Esophagus squamous epithelium (tissue), 4 donors: ENCODE measurements at regions not wholly inside any gene's neighbourhood (a gene's known extent, or its start where the extent isn't known, plus 50 kb on each side); places are given as distances from the start of the nearest gene placed in this dataset.

Source experiments
- POLR2A ChIP-seq, 4 donors: fragments of 450-650 bp; IDR thresholded peaks; one replicate each; pipeline ENCODE4 v1.6.1; 2017; ENCODE audit warnings: antibody characterized with exemption in 4 of 4, mild to moderate bottlenecking in 4 of 4, moderate library complexity in 3 of 4
- TF ChIP-seq, protein P1 (sequence below), 6 experiments: fragments of 450-650 bp in 4 of 6; fragments of 200-600 bp in 2 of 6; sonication (generic) in 2 of 6; IDR thresholded peaks; one replicate each; pipeline ENCODE4 v1.5.1; 2016 to 2019; ENCODE audit warnings: antibody characterized with exemption in 6 of 6, mild to moderate bottlenecking in 4 of 6, moderate library complexity in 4 of 6

DNA sequence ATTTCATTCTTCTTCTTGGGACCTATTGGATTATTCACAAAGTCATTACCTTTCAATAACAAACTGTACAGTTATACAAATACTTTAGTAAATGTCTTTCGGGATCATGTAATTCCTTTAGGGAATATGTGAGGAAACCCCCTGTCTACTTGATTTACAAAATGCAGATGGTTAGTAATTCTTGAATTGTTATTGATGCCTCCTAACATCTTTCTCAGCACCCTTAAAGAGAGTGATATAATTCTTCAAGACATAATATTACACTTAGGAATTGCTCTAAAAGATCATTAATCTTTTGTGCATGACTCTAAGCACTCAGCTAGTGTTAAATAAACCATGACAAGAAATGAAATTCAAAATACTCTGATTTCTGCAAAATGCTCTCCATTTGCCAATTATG lies 988.1 kb upstream of the HS3ST1 start:
- TF ChIP-seq, protein P1, sequence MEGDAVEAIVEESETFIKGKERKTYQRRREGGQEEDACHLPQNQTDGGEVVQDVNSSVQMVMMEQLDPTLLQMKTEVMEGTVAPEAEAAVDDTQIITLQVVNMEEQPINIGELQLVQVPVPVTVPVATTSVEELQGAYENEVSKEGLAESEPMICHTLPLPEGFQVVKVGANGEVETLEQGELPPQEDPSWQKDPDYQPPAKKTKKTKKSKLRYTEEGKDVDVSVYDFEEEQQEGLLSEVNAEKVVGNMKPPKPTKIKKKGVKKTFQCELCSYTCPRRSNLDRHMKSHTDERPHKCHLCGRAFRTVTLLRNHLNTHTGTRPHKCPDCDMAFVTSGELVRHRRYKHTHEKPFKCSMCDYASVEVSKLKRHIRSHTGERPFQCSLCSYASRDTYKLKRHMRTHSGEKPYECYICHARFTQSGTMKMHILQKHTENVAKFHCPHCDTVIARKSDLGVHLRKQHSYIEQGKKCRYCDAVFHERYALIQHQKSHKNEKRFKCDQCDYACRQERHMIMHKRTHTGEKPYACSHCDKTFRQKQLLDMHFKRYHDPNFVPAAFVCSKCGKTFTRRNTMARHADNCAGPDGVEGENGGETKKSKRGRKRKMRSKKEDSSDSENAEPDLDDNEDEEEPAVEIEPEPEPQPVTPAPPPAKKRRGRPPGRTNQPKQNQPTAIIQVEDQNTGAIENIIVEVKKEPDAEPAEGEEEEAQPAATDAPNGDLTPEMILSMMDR (IDR thresholded peaks at IDR 0.05) = no peak
- no peak for TF ChIP-seq POLR2A (IDR thresholded peaks at IDR 0.05)
